GM12878 (cell line): ENCODE measurements at regions not wholly inside any gene's neighbourhood (a gene's known extent, or its start where the extent isn't known, plus 50 kb on each side); places are given as distances from the start of the nearest gene placed in this dataset.

ENCODE experiments used
- ATAC-seq: fragments of 200-7000 bp; cut with Tn5 transposase; 3 replicates; pipeline ENCODE4 v1.9.1; 2020; ENCODE audit warnings: mild to moderate bottlenecking, moderate library complexity
- BruUV-seq: library from RNA; stranded (reverse); fragments of 400-500 nt; replicated peaks from 2 replicates; lab custom pipeline; 2021; lab: Mats Ljungman, UMichigan
- CTCF ChIA-PET: fragments of 300-600 bp; sonication (Branson Sonifier 250); formaldehyde crosslinking; extraction: SDS; loops from one replicate; lab custom pipeline; 2021; ENCODE audit warnings: inconsistent platforms; lab: Yijun Ruan, JAX
- POLR2A ChIA-PET: fragments of 350-600 bp; formaldehyde crosslinking; extraction: SDS; loops from one replicate; lab custom pipeline; 2021; ENCODE audit warnings: inconsistent platforms; lab: Charles Lee
- RAD21 ChIA-PET: fragments of 300-600 bp; sonication (Branson Sonifier 250); formaldehyde crosslinking; loops from one replicate; lab custom pipeline; 2023; ENCODE audit warnings: antibody characterized with exemption; ENCODE audit not compliant: unreplicated experiment; lab: Charles Lee
- SMC1A ChIA-PET: fragments of 300-600 bp; sonication (Branson Sonifier 250); formaldehyde crosslinking; loops from one replicate; lab custom pipeline; 2023; ENCODE audit not compliant: unreplicated experiment, uncharacterized antibody; lab: Charles Lee
- DNase-seq: peaks from one replicate; pipeline ENCODE4 v3.0.0-alpha.2; 2011; ENCODE audit warnings: low read depth, low spot score
- FAIRE-seq: peaks from 3 replicates; lab custom pipeline; 2011; peaks lifted over from hg19 to GRCh38; lab: Jason Lieb, UNC
- H2AFZ ChIP-seq: 2 replicates; pipeline ENCODE4 v1.6.0; 2011; ENCODE audit warnings: low read depth, low read length, control low read depth; ENCODE audit not compliant: control insufficient read depth
- H3K27ac ChIP-seq: 2 replicates; pipeline ENCODE4 v1.5.1; 2011; ENCODE audit warnings: control low read depth; ENCODE audit not compliant: control insufficient read depth, insufficient read depth
- H3K27me3 ChIP-seq, 2 experiments: replicated peaks in 1 of 2; 2 replicates each; pipeline versions ENCODE4 v1.6.0 to v1.6.1; 2011; ENCODE audit warnings: low read length in 1 of 2; ENCODE audit not compliant: control insufficient read depth in 2 of 2, insufficient read depth in 2 of 2
- H3K36me3 ChIP-seq, 2 experiments: 2 replicates each; pipeline ENCODE4 v1.5.1; 2011; ENCODE audit warnings: low read length in 1 of 2; ENCODE audit not compliant: control insufficient read depth in 2 of 2, insufficient read depth in 2 of 2
- H3K4me1 ChIP-seq: 2 replicates; pipeline ENCODE4 v1.6.1; 2011; ENCODE audit warnings: mild to moderate bottlenecking, low read length, moderate library complexity, mixed read lengths; ENCODE audit not compliant: control insufficient read depth, insufficient read depth
- H3K4me2 ChIP-seq: 2 replicates; pipeline ENCODE4 v1.6.0; 2011; ENCODE audit warnings: control low read depth; ENCODE audit not compliant: control insufficient read depth, insufficient read depth
- H3K4me3 ChIP-seq: fragments of 200-600 bp; sonication (generic); 2 replicates; pipeline ENCODE4 v1.5.1; 2016
- H3K79me2 ChIP-seq: 2 replicates; pipeline ENCODE4 v1.6.0; 2011; ENCODE audit warnings: low read length; ENCODE audit not compliant: control insufficient read depth, insufficient read depth
- H3K9ac ChIP-seq: 2 replicates; pipeline ENCODE4 v1.8.0; 2011; ENCODE audit warnings: low read length, control low read depth, mixed read lengths; ENCODE audit not compliant: control insufficient read depth, insufficient read depth
- H3K9me3 ChIP-seq: replicated peaks from 3 replicates; pipeline ENCODE4 v1.5.1; 2011; ENCODE audit warnings: mild to moderate bottlenecking, low read length; ENCODE audit not compliant: control insufficient read depth, insufficient read depth
- H4K20me1 ChIP-seq: 2 replicates; pipeline ENCODE4 v1.6.0; 2011; ENCODE audit not compliant: control insufficient read depth, insufficient read depth
- CHD4 ChIP-seq: fragments of 200-600 bp; sonication (generic); IDR thresholded peaks from 2 replicates; pipeline ENCODE4 v1.6.1; 2016; ENCODE audit warnings: mild to moderate bottlenecking
- IKZF1 ChIP-seq: fragments of 450-650 bp; conservative IDR thresholded peaks from 2 replicates; pipeline ENCODE4 v1.6.1; 2017; ENCODE audit warnings: antibody characterized with exemption, mild to moderate bottlenecking
- RELA ChIP-seq: fragments of 450-650 bp; IDR thresholded peaks from 2 replicates; pipeline ENCODE4 v1.8.0; 2014; ENCODE audit warnings: borderline replicate concordance; ENCODE audit not compliant: partially characterized antibody
- SPI1 ChIP-seq: IDR thresholded peaks from 2 replicates; pipeline ENCODE4 v1.6.1; 2011; ENCODE audit warnings: low read depth, mild to moderate bottlenecking, low read length, moderate library complexity, borderline replicate concordance; ENCODE audit not compliant: insufficient read depth
- SRF ChIP-seq, 2 experiments: IDR thresholded peaks; 2 replicates each; pipeline ENCODE4 v1.6.1; 2011; ENCODE audit warnings: low read depth in 2 of 2, low read length in 2 of 2, mild to moderate bottlenecking in 1 of 2, moderate library complexity in 1 of 2
- in situ Hi-C: fragments of 300-500 bp; cut with MboI; formaldehyde crosslinking; loops from 9 replicates; pipeline ENCODE4 v1.14.3; 2018; ENCODE audit warnings: mixed read lengths
- intact Hi-C: fragments of 100-400 bp; cut with micrococcal nuclease; formaldehyde crosslinking; loops from one replicate; pipeline ENCODE4 v1.14.2; 2022; ENCODE audit not compliant: unreplicated experiment
- TF ChIP-seq, protein P1 (sequence below): fragments of 450-650 bp; formaldehyde crosslinking; IDR thresholded peaks from 2 replicates; pipeline ENCODE4 v1.4.0; 2022; ENCODE audit warnings: mild to moderate bottlenecking, moderate library complexity
- TF ChIP-seq, protein P2 (sequence below): fragments of 450-650 bp; conservative IDR thresholded peaks from 2 replicates; pipeline ENCODE4 v1.6.1; 2017; ENCODE audit warnings: mild to moderate bottlenecking, moderate library complexity
- TF ChIP-seq, protein P3 (sequence below): IDR thresholded peaks from 2 replicates; pipeline ENCODE4 v1.6.1; 2012; ENCODE audit warnings: improper control_type of control experiment, low read depth, low read length; ENCODE audit not compliant: insufficient replicate concordance
- TF ChIP-seq, protein P4 (sequence below): IDR thresholded peaks from 2 replicates; pipeline ENCODE4 v1.6.1; 2011; ENCODE audit warnings: borderline replicate concordance, low read depth, mild to moderate bottlenecking, moderate library complexity, low read length; ENCODE audit not compliant: insufficient read depth, poor library complexity, severe bottlenecking
- TF ChIP-seq, protein P5 (sequence below): IDR thresholded peaks from 2 replicates; pipeline ENCODE4 v1.6.1; 2012; ENCODE audit warnings: low read depth, low read length, improper control_type of control experiment

DNA sequence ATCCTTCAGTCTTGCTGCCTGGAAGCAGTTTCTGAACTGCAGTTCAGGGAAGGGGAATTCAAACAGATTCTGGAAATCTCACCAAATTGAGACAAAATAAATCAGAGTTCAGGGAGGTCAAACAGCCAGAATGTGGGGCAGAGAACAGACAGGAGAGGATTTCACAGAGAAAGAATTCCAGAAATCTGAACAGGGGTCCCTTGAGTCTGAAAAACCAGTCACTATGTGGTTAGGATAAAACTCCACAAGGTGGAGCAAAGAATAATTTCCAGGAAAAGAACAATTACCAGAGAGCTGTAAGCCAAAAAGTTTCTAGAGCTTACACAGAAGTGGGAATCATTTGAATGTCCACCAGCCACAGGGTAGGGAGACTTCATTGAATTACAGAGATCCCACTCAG, 84.7 kb downstream of the URB2 start:
- Histone ChIP-seq H3K4me2 (no peak overlapping the region), H3K4me3 (no peak overlapping the region), H3K9ac (no peak overlapping the region), H3K79me2 (no peaks in the 10 kb centered on the region), H4K20me1 (no peaks in the 10 kb centered on the region), H3K27me3 (no peaks in the 10 kb centered on the region; a peak in 1 of 4 replicates), H3K27ac (no peak overlapping the region), H3K9me3 (no peaks in the 10 kb centered on the region), H3K4me1 (no peaks in the 10 kb centered on the region), H2AFZ (no peak overlapping the region), H3K36me3 (no peaks in the 10 kb centered on the region)
- BruUV-seq: no TSS peak
- ChIA-PET SMC1A (interaction anchor here (1.0 kb wide), 1 partner anchor 49 kb away, joined by 3 read pairs; no protein-coding TSS in a partner anchor), POLR2A (no interaction called here), CTCF (interaction anchor here (1.1 to 2.0 kb wide), 2 partner anchors 11 to 49 kb away, joined by 3 to 4 read pairs; no protein-coding TSS in a partner anchor), RAD21 (no interaction called here)
- in situ Hi-C loops: loop anchor here (5.0 kb wide), 1 partner anchor 602 kb away; no protein-coding TSS in a partner anchor
- intact Hi-C loops: loop anchor here (5.0 kb wide), 2 partner anchors 147 to 457 kb away; no protein-coding TSS in a partner anchor
- no peak for DNase-seq
- no peak for ATAC-seq
- no peak for FAIRE-seq
- no peak for TF ChIP-seq RELA
- TF ChIP-seq, protein P1, sequence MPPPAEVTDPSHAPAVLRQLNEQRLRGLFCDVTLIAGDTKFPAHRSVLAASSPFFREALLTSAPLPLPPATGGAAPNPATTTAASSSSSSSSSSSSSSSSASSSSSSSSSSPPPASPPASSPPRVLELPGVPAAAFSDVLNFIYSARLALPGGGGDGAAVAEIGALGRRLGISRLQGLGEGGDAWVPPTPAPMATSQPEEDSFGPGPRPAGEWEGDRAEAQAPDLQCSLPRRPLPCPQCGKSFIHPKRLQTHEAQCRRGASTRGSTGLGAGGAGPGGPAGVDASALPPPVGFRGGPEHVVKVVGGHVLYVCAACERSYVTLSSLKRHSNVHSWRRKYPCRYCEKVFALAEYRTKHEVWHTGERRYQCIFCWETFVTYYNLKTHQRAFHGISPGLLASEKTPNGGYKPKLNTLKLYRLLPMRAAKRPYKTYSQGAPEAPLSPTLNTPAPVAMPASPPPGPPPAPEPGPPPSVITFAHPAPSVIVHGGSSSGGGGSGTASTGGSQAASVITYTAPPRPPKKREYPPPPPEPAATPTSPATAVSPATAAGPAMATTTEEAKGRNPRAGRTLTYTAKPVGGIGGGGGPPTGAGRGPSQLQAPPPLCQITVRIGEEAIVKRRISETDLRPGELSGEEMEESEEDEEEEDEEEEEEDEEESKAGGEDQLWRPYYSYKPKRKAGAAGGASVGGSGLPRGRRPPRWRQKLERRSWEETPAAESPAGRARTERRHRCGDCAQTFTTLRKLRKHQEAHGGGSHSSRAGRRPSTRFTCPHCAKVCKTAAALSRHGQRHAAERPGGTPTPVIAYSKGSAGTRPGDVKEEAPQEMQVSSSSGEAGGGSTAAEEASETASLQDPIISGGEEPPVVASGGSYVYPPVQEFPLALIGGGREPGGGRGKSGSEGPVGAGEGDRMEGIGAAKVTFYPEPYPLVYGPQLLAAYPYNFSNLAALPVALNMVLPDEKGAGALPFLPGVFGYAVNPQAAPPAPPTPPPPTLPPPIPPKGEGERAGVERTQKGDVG: no peak
- TF ChIP-seq, protein P2, sequence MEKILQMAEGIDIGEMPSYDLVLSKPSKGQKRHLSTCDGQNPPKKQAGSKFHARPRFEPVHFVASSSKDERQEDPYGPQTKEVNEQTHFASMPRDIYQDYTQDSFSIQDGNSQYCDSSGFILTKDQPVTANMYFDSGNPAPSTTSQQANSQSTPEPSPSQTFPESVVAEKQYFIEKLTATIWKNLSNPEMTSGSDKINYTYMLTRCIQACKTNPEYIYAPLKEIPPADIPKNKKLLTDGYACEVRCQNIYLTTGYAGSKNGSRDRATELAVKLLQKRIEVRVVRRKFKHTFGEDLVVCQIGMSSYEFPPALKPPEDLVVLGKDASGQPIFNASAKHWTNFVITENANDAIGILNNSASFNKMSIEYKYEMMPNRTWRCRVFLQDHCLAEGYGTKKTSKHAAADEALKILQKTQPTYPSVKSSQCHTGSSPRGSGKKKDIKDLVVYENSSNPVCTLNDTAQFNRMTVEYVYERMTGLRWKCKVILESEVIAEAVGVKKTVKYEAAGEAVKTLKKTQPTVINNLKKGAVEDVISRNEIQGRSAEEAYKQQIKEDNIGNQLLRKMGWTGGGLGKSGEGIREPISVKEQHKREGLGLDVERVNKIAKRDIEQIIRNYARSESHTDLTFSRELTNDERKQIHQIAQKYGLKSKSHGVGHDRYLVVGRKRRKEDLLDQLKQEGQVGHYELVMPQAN: no peak
- TF ChIP-seq IKZF1: no peak
- no peak for TF ChIP-seq SRF (IDR thresholded peaks at IDR 0.05; ENCODE audit: low read depth in 2 of 2, low read length in 2 of 2)
- TF ChIP-seq, protein P3, sequence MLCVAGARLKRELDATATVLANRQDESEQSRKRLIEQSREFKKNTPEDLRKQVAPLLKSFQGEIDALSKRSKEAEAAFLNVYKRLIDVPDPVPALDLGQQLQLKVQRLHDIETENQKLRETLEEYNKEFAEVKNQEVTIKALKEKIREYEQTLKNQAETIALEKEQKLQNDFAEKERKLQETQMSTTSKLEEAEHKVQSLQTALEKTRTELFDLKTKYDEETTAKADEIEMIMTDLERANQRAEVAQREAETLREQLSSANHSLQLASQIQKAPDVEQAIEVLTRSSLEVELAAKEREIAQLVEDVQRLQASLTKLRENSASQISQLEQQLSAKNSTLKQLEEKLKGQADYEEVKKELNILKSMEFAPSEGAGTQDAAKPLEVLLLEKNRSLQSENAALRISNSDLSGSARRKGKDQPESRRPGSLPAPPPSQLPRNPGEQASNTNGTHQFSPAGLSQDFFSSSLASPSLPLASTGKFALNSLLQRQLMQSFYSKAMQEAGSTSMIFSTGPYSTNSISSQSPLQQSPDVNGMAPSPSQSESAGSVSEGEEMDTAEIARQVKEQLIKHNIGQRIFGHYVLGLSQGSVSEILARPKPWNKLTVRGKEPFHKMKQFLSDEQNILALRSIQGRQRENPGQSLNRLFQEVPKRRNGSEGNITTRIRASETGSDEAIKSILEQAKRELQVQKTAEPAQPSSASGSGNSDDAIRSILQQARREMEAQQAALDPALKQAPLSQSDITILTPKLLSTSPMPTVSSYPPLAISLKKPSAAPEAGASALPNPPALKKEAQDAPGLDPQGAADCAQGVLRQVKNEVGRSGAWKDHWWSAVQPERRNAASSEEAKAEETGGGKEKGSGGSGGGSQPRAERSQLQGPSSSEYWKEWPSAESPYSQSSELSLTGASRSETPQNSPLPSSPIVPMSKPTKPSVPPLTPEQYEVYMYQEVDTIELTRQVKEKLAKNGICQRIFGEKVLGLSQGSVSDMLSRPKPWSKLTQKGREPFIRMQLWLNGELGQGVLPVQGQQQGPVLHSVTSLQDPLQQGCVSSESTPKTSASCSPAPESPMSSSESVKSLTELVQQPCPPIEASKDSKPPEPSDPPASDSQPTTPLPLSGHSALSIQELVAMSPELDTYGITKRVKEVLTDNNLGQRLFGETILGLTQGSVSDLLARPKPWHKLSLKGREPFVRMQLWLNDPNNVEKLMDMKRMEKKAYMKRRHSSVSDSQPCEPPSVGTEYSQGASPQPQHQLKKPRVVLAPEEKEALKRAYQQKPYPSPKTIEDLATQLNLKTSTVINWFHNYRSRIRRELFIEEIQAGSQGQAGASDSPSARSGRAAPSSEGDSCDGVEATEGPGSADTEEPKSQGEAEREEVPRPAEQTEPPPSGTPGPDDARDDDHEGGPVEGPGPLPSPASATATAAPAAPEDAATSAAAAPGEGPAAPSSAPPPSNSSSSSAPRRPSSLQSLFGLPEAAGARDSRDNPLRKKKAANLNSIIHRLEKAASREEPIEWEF: no peak
- no peak for TF ChIP-seq CHD4
- no peak for TF ChIP-seq SPI1
- TF ChIP-seq, protein P4, sequence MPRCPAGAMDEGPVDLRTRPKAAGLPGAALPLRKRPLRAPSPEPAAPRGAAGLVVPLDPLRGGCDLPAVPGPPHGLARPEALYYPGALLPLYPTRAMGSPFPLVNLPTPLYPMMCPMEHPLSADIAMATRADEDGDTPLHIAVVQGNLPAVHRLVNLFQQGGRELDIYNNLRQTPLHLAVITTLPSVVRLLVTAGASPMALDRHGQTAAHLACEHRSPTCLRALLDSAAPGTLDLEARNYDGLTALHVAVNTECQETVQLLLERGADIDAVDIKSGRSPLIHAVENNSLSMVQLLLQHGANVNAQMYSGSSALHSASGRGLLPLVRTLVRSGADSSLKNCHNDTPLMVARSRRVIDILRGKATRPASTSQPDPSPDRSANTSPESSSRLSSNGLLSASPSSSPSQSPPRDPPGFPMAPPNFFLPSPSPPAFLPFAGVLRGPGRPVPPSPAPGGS: no peak
- TF ChIP-seq, protein P5, sequence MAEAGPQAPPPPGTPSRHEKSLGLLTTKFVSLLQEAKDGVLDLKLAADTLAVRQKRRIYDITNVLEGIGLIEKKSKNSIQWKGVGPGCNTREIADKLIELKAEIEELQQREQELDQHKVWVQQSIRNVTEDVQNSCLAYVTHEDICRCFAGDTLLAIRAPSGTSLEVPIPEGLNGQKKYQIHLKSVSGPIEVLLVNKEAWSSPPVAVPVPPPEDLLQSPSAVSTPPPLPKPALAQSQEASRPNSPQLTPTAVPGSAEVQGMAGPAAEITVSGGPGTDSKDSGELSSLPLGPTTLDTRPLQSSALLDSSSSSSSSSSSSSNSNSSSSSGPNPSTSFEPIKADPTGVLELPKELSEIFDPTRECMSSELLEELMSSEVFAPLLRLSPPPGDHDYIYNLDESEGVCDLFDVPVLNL: no peak
